ENCODE measurements at regions not wholly inside any gene's neighbourhood (a gene's known extent, or its start where the extent isn't known, plus 50 kb on each side); places are given as distances from the start of the nearest gene placed in this dataset.
"Not testable (repeated sequence)": the region's sequence is repeated elsewhere in the genome, so short reads cannot be mapped to it uniquely, and the experiment has no call there.

DNA sequence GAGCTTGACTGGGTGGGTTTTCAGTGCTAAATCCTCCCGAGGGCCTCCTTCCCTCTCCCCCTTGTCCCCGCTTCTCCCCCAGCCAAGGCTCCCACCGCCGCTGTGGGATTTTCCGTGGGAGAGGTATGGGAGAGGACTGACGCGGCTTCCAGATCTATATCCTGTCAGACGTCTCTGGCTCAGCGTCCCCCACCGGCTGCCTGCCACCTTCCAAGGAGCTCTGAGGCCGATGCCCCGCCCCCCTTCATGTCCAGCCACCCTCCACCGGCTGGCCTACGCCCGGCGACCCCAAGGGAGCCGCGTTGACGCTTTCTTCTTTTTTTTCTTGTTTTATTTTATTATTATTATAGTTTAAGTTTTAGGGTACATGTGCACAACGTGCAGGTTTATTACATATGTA, 3916.7 kb upstream of the OR11H1 start:
- H3K9me3 ChIP-seq (ENCODE audit: control insufficient read depth in 4 of 4, low read length in 3 of 4): peaks cover 1 to 11% (median 4%) of the 10 kb centered on the region in 4 donors
- not testable (repeated sequence) for H3K27me3 ChIP-seq (ENCODE audit: control insufficient read depth in 4 of 4, insufficient read depth in 4 of 4, low read length in 3 of 4); H3K36me3 ChIP-seq (ENCODE audit: control insufficient read depth in 4 of 4, insufficient read depth in 3 of 4, low read depth in 1 of 4, low read length in 3 of 4); H3K4me3 ChIP-seq (ENCODE audit: low read depth in 1 of 3, low read length in 3 of 3); DNase-seq (ENCODE audit: low spot score); H3K27ac ChIP-seq (ENCODE audit: low read depth in 1 of 2, low read length in 2 of 2); H3K9ac ChIP-seq (ENCODE audit: low read depth in 1 of 2, low read length in 2 of 2); H3K4me1 ChIP-seq (ENCODE audit: control insufficient read depth in 4 of 4, insufficient read depth in 4 of 4, low read length in 3 of 4)
- 82% methylated on average over 20 of the region's 20 CpGs for WGBS

DNA sequence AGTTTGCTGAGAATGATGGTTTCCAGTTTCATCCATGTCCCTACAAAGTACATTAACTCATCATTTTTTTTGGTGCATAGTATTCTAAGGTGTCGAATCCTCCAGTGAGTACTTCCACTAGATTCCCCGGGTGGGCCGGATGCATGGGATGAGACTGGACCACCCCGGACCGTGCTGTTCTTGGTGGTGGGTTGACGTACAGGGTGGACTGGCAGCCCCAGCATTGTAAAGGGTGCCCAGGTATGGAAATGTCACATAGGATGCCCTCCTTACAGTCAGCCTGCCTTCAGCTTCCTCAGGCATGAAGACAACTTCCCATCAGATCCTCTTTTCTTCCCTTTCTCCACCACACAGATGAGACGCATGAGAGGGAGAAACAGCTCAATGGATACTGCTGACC, 3916.1 kb upstream of the OR11H1 start:
- H3K27me3 ChIP-seq (ENCODE audit: control insufficient read depth in 4 of 4, insufficient read depth in 4 of 4, low read length in 3 of 4); H3K4me3 ChIP-seq (ENCODE audit: low read depth in 1 of 3, low read length in 3 of 3); H3K36me3 ChIP-seq (ENCODE audit: control insufficient read depth in 4 of 4, insufficient read depth in 3 of 4, low read depth in 1 of 4, low read length in 3 of 4); H3K27ac ChIP-seq (ENCODE audit: low read depth in 1 of 2, low read length in 2 of 2); H3K9me3 ChIP-seq (ENCODE audit: control insufficient read depth in 4 of 4, low read length in 3 of 4); DNase-seq (ENCODE audit: low spot score); H3K4me1 ChIP-seq (ENCODE audit: control insufficient read depth in 4 of 4, insufficient read depth in 4 of 4, low read length in 3 of 4); H3K9ac ChIP-seq (ENCODE audit: low read depth in 1 of 2, low read length in 2 of 2): not testable (repeated sequence)
- 87% methylated on average over 7 of the region's 7 CpGs for WGBS

DNA sequence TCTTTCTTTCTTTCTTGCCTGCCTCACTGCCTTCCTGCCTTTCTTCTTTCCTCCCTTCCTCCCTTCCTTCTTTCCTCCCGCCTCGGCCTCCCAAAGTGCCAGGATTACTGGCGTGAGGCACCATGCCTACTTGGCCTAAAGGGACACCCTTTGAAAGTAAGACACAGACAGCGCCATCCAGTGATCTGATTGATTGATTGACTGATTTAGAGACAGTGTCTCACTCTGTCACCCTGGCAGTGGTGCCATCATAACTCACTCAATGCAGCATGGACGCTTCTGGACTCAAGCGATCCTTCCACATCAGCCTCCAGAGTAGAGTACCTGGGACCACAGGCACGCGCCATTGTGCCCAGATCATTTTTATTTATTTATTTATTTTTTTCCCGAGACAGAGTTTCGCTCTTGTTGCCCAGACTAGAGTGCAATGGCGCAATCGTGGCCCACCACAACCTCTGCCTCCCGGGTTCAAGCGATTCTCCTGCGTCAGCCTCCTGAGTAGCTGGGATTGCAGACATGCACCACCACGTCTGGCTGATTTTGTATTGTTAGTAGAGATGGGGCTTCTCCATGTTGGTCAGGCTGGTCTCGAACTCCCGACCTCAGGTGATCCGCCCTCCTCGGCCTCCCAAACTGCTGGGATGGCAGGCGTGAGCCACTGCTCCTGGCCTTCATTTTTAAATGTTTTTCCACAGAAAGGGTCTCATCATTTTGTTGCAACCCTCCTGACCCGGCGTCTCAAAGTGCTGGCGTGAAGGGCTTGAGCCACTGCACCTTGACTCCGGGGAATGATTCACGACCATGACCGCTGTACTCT, 3914.7 kb upstream of the OR11H1 start:
- H3K9me3 ChIP-seq (ENCODE audit: control insufficient read depth in 4 of 4, low read length in 3 of 4); DNase-seq (ENCODE audit: low spot score); H3K36me3 ChIP-seq (ENCODE audit: control insufficient read depth in 4 of 4, insufficient read depth in 3 of 4, low read depth in 1 of 4, low read length in 3 of 4); H3K27me3 ChIP-seq (ENCODE audit: control insufficient read depth in 4 of 4, insufficient read depth in 4 of 4, low read length in 3 of 4); H3K4me3 ChIP-seq (ENCODE audit: low read depth in 1 of 3, low read length in 3 of 3); H3K4me1 ChIP-seq (ENCODE audit: control insufficient read depth in 4 of 4, insufficient read depth in 4 of 4, low read length in 3 of 4); H3K27ac ChIP-seq (ENCODE audit: low read depth in 1 of 2, low read length in 2 of 2); H3K9ac ChIP-seq (ENCODE audit: low read depth in 1 of 2, low read length in 2 of 2): not testable (repeated sequence)
- WGBS: 84% methylated on average over 27 of the region's 27 CpGs

DNA sequence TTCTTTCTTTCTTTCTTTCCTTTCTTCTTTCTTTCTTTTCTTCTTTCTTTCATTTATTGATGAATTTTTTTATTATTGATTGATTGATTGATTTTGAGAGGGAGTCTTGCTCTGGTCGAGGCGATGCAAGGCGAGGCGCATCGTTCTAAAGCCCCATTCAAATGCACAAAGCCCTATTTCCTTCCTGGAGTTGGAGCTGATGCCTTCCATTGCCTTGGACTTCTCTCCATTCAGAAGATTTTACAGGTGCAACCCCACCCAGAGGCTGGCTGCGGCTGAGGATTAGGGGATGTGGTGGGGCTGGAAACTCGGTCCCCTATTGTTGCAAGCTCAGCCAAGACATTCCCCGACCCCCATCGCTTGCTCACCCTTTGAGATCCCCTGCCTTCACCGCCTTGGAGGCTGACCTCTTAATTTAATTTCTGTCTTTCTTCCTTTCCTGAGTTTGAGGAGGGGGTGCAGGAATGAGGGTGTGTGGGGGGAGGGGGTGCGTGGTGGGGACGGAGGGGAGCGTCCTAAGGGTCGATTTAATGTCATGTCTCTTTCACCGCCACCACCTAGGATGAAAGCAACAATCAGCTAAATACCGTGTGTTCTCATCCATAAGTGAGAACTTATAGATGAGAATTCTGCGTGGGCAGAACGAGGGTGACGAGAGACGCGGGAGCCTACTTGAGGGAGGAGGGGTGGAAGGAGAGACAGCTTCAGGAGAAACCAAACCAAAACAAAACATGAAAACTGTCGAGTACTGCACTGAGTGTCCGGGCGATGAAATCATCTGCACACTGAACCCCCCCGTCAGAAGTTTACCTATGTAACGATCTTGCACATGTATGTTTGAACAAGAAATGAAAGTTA, 3913.9 kb upstream of the OR11H1 start:
- no peak overlapping the region for H3K27ac ChIP-seq (ENCODE audit: low read depth in 1 of 2, low read length in 2 of 2)
- H3K9ac ChIP-seq (ENCODE audit: low read depth in 1 of 2, low read length in 2 of 2): no peak overlapping the region
- no peaks in the 10 kb centered on the region for H3K4me1 ChIP-seq (ENCODE audit: control insufficient read depth in 4 of 4, insufficient read depth in 4 of 4, low read length in 3 of 4)
- DNase-seq (ENCODE audit: low spot score): no peak
- no peak overlapping the region for H3K4me3 ChIP-seq (ENCODE audit: low read depth in 1 of 3, low read length in 3 of 3)
- WGBS: 77% methylated on average over 26 of the region's 26 CpGs
- no peaks in the 10 kb centered on the region for H3K36me3 ChIP-seq (ENCODE audit: control insufficient read depth in 4 of 4, insufficient read depth in 3 of 4, low read depth in 1 of 4, low read length in 3 of 4)
- H3K27me3 ChIP-seq (ENCODE audit: control insufficient read depth in 4 of 4, insufficient read depth in 4 of 4, low read length in 3 of 4): no peaks in the 10 kb centered on the region
- peaks cover 0 to 9% (median 5%) of the 10 kb centered on the region in 4 donors for H3K9me3 ChIP-seq (ENCODE audit: control insufficient read depth in 4 of 4, low read length in 3 of 4)
- TF ChIP-seq, protein P1, sequence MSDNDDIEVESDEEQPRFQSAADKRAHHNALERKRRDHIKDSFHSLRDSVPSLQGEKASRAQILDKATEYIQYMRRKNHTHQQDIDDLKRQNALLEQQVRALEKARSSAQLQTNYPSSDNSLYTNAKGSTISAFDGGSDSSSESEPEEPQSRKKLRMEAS (IDR thresholded peaks at IDR 0.05): no peak
- TF ChIP-seq SP1 (IDR thresholded peaks at IDR 0.05) (no peak), RXRA (IDR thresholded peaks at IDR 0.05) (no peak), TAF1 (conservative IDR thresholded peaks at IDR 0.05) (no peak), NR2F2 (IDR thresholded peaks at IDR 0.05) (no peak), HNF4A (conservative IDR thresholded peaks at IDR 0.05) (no peak), JUND (IDR thresholded peaks at IDR 0.05) (no peak), FOXA1 (IDR thresholded peaks at IDR 0.05) (no peak), EGR1 (IDR thresholded peaks at IDR 0.05; ENCODE audit: low read depth in 2 of 2) (no peak)
- TF ChIP-seq, protein P2, sequence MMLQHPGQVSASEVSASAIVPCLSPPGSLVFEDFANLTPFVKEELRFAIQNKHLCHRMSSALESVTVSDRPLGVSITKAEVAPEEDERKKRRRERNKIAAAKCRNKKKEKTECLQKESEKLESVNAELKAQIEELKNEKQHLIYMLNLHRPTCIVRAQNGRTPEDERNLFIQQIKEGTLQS (IDR thresholded peaks at IDR 0.05): no peak
- TF ChIP-seq, protein P3, sequence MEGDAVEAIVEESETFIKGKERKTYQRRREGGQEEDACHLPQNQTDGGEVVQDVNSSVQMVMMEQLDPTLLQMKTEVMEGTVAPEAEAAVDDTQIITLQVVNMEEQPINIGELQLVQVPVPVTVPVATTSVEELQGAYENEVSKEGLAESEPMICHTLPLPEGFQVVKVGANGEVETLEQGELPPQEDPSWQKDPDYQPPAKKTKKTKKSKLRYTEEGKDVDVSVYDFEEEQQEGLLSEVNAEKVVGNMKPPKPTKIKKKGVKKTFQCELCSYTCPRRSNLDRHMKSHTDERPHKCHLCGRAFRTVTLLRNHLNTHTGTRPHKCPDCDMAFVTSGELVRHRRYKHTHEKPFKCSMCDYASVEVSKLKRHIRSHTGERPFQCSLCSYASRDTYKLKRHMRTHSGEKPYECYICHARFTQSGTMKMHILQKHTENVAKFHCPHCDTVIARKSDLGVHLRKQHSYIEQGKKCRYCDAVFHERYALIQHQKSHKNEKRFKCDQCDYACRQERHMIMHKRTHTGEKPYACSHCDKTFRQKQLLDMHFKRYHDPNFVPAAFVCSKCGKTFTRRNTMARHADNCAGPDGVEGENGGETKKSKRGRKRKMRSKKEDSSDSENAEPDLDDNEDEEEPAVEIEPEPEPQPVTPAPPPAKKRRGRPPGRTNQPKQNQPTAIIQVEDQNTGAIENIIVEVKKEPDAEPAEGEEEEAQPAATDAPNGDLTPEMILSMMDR (IDR thresholded peaks at IDR 0.05; ENCODE audit: low read depth, low read length, missing input control): no peak
- TF ChIP-seq, protein P4, sequence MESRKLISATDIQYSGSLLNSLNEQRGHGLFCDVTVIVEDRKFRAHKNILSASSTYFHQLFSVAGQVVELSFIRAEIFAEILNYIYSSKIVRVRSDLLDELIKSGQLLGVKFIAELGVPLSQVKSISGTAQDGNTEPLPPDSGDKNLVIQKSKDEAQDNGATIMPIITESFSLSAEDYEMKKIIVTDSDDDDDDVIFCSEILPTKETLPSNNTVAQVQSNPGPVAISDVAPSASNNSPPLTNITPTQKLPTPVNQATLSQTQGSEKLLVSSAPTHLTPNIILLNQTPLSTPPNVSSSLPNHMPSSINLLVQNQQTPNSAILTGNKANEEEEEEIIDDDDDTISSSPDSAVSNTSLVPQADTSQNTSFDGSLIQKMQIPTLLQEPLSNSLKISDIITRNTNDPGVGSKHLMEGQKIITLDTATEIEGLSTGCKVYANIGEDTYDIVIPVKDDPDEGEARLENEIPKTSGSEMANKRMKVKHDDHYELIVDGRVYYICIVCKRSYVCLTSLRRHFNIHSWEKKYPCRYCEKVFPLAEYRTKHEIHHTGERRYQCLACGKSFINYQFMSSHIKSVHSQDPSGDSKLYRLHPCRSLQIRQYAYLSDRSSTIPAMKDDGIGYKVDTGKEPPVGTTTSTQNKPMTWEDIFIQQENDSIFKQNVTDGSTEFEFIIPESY (IDR thresholded peaks at IDR 0.05): no peak
- TF ChIP-seq, protein P5, sequence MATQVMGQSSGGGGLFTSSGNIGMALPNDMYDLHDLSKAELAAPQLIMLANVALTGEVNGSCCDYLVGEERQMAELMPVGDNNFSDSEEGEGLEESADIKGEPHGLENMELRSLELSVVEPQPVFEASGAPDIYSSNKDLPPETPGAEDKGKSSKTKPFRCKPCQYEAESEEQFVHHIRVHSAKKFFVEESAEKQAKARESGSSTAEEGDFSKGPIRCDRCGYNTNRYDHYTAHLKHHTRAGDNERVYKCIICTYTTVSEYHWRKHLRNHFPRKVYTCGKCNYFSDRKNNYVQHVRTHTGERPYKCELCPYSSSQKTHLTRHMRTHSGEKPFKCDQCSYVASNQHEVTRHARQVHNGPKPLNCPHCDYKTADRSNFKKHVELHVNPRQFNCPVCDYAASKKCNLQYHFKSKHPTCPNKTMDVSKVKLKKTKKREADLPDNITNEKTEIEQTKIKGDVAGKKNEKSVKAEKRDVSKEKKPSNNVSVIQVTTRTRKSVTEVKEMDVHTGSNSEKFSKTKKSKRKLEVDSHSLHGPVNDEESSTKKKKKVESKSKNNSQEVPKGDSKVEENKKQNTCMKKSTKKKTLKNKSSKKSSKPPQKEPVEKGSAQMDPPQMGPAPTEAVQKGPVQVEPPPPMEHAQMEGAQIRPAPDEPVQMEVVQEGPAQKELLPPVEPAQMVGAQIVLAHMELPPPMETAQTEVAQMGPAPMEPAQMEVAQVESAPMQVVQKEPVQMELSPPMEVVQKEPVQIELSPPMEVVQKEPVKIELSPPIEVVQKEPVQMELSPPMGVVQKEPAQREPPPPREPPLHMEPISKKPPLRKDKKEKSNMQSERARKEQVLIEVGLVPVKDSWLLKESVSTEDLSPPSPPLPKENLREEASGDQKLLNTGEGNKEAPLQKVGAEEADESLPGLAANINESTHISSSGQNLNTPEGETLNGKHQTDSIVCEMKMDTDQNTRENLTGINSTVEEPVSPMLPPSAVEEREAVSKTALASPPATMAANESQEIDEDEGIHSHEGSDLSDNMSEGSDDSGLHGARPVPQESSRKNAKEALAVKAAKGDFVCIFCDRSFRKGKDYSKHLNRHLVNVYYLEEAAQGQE (IDR thresholded peaks at IDR 0.05): no peak
